ENCODE measurements at regions not wholly inside any gene's neighbourhood (a gene's known extent, or its start where the extent isn't known, plus 50 kb on each side); places are given as distances from the start of the nearest gene placed in this dataset.
A peak's percentile ranks its signal among the peaks of the same experiment; 100 is the strongest.

- Histone ChIP-seq H3K27ac (no peak overlapping the region), H3K36me3 (no peaks in the 10 kb centered on the region), H3K4me1 (peaks cover 59% of the 10 kb centered on the region), H3K27me3 (no peaks in the 10 kb centered on the region), H3K4me3 (no peak overlapping the region), H3K9me3 (no peaks in the 10 kb centered on the region)
- 97% methylated on average over 7 of the region's 7 CpGs for WGBS
- TF ChIP-seq EP300 (IDR thresholded peaks at IDR 0.05), result no peak
- no peak for TF ChIP-seq CTCF (IDR thresholded peaks at IDR 0.05)
- TF ChIP-seq POLR2AphosphoS5 (IDR thresholded peaks at IDR 0.05), result no peak
- TF ChIP-seq POLR2A (IDR thresholded peaks at IDR 0.05), result no peak
- DNase-seq (ENCODE audit: low spot score in 2 of 2), result no peak
These were observed 93.4 kb upstream of the GSE1 start for GRCh38 chr16:85519540-85520231.

GRCh38 chr16:85520853-85521521 lies 92.1 kb upstream of the GSE1 start:
- H3K36me3 ChIP-seq, result no peaks in the 10 kb centered on the region
- 83% methylated on average over 9 of the region's 20 CpGs for WGBS
- H3K9me3 ChIP-seq, result no peaks in the 10 kb centered on the region
- H3K27ac ChIP-seq, result peak overlapping the region; percentile 42
- DNase-seq (ENCODE audit: low spot score in 2 of 2), result no peak
- peaks cover 59% of the 10 kb centered on the region for H3K4me1 ChIP-seq
- no peaks in the 10 kb centered on the region for H3K27me3 ChIP-seq
- TF ChIP-seq EP300 (IDR thresholded peaks at IDR 0.05) (no peak), POLR2AphosphoS5 (IDR thresholded peaks at IDR 0.05) (no peak), CTCF (IDR thresholded peaks at IDR 0.05) (no peak), POLR2A (IDR thresholded peaks at IDR 0.05) (no peak)
- H3K4me3 ChIP-seq, result no peak overlapping the region

GRCh38 chr16:85521552-85522307 lies 91.4 kb upstream of the GSE1 start:
- Histone ChIP-seq H3K9me3 (no peaks in the 10 kb centered on the region), H3K27me3 (no peaks in the 10 kb centered on the region), H3K4me3 (no peak overlapping the region), H3K4me1 (peaks cover 57% of the 10 kb centered on the region), H3K36me3 (no peaks in the 10 kb centered on the region), H3K27ac (peak overlapping the region; percentile 42)
- DNase-seq (ENCODE audit: low spot score in 2 of 2), result no peak
- 73% methylated on average over 12 of the region's 21 CpGs for WGBS
- TF ChIP-seq POLR2AphosphoS5 (IDR thresholded peaks at IDR 0.05), result no peak
- no peak for TF ChIP-seq EP300 (IDR thresholded peaks at IDR 0.05)
- no peak for TF ChIP-seq CTCF (IDR thresholded peaks at IDR 0.05)
- TF ChIP-seq POLR2A (IDR thresholded peaks at IDR 0.05), result no peak

- H3K36me3 ChIP-seq, result no peaks in the 10 kb centered on the region
- no peaks in the 10 kb centered on the region for H3K9me3 ChIP-seq
- 80% methylated on average over 13 of the region's 13 CpGs for WGBS
- peaks cover 57% of the 10 kb centered on the region for H3K4me1 ChIP-seq
- DNase-seq (ENCODE audit: low spot score in 2 of 2), result no peak
- TF ChIP-seq POLR2A (IDR thresholded peaks at IDR 0.05) (no peak), POLR2AphosphoS5 (IDR thresholded peaks at IDR 0.05) (no peak), EP300 (IDR thresholded peaks at IDR 0.05) (no peak), CTCF (IDR thresholded peaks at IDR 0.05) (no peak)
- H3K27ac ChIP-seq, result no peak overlapping the region
- no peak overlapping the region for H3K4me3 ChIP-seq
- H3K27me3 ChIP-seq, result no peaks in the 10 kb centered on the region
These were observed 90.7 kb upstream of the GSE1 start for GRCh38 chr16:85522308-85522841.
